Epidermal melanocyte (primary cell): ENCODE measurements at regions not wholly inside any gene's neighbourhood (a gene's known extent, or its start where the extent isn't known, plus 50 kb on each side); places are given as distances from the start of the nearest gene placed in this dataset.

ENCODE experiments used
- DNase-seq: peaks from one replicate; pipeline ENCODE4 v3.0.0; 2011; ENCODE audit warnings: low spot score; ENCODE audit not compliant: insufficient read length

GRCh38 chr3:77967621-77968020 is 927.7 kb downstream of the ROBO2 start:
- no peak for DNase-seq

GRCh38 chr3:77976079-77976478 is 936.2 kb downstream of the ROBO2 start:
- DNase-seq: no peak

DNA sequence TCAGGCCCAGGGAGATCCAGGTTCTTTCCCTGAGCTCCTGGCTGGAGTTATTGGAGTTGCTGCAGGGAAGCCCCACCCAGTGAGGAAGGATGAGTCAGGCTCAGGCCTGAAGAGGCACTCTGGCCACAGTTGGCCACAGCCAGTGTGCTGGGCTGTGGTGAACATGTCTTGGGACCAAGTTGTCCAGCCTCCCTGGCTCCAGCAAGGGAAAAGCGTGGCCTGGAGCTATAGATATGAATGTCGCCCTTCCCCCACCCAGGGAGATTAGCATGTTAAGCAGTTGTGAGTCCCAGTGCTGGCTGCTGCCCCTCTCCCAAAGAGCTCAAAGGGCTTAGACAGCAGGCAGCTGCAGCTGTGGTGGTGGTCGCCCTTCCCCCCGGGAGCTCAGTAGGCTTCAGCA is 963.2 kb downstream of the ROBO2 start:
- DNase-seq: no peak

DNA sequence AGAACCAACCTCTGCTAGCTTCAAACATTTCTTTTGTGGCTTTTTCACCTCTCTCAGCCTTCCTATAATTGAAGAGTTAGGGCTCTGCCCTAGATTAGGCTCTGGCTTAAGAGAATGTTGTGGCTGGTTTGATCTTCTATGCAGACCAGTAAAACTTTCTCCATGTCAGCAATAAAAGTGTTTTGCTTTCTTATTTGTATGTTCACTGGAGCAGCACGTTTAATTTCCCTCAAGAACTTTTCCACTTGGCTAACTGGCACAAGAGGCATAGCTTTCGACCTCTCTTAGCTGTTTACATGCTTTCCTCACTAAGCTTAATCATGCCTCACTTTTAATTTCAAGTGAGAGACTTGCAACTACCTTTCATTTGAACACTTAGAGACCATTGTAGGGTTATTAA is 964.7 kb downstream of the ROBO2 start:
- no peak for DNase-seq

DNA sequence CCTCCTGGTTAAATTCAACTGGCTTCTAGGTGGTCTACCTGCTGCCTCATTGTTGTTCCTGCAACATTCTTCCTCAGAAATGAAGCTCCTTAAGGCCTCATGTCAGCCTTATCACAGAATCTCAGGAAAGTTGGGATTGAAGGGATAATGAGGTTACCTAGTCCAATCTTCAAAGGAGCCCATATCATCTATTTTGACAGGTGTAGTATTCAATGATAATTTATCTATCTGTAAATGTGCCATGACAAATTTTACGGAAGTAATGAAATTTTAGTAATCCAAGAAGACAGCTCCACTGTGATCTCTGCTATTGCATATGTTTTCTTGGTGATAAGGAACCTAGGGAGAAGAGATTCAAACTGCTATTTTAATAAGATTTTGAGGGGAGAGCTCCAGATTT is 973.8 kb downstream of the ROBO2 start:
- DNase-seq: no peak

- DNase-seq: no peak
These were observed 976.0 kb downstream of the ROBO2 start for GRCh38 chr3:78015856-78016255.

GRCh38 chr3:78021710-78022109 is 981.8 kb downstream of the ROBO2 start:
- no peak for DNase-seq

DNA sequence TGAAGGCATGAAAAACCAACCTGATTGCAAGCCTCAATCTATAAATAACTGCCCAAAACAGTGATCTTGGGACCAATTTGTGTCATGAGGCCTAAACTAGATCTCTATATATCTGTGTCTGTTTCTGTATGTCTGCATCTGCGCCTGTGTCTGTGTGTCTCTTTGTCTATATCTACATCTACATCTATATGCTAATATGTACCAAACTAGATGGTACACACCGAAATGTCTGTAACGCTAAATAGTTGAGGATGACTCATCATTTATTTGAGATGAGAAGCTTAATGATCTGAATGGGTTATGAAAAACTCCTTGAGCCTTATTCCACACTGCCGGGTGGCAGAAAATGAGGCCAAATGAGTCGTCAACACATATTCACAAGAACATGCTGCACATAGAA is 982.3 kb downstream of the ROBO2 start:
- no peak for DNase-seq

DNA sequence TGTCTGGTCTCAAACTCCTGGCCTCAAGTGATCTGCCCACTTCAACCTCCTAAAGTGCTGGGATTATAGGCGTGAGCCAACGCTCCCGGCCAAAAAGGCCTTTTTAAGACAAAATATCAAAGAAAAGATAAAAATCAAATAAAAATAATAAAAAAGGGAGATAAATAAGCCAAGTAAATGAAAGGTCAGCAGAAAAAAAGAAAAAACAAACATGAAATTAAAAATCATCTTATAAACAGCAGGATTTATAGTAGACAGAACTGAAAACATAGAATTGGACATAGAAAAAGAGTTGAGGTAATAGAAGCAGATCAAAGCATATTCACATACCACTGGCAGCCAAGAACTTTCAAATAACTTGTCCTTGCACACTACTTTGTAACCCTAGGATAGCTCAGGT is 983.4 kb downstream of the ROBO2 start:
- DNase-seq: no peak

GRCh38 chr3:78025916-78026315 is 986.0 kb downstream of the ROBO2 start:
- DNase-seq: no peak

DNA sequence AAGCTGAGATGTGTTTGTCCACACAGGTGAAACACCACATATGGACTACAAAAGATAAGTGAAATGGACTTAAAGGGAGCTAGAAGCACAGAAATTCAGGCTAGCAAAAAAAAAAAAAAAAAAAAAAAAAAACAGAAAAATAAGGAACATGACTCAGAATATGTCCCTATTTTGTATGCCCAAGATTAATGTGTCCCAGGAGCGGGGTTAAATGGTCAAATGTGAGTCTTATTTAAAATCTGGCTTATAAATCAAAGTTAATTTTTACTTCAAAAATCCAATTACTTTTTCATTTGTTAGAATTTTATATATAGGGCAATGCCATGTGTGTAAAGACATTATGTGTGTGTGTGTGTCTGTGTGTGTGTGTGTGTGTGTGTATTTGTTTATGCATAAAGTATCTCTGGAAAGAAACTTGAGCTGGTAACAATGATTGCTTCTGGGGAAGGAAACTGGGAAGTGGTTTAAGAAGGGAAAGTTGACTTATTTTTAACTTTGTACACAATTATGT is 986.5 kb downstream of the ROBO2 start:
- no peak for DNase-seq

DNA sequence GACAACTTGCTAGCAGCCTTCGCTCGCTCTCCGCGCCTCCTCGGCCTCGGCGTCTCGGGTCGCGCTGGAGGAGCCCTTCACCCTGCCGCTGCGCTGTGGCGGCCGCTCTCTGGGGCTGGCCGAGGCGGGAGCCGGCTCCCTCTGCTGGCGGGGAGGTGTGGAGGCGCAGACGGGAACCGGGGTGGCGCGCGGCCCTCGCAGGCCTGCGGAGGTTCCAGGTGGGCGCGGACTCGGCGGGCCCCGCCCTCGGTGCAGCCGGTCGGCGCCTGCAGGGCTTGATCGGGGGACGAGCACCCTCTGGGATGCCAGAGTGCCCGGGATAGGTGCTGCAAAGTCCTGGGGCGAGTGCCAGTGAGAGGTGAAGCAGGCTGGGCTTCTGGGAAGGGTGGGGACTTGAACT is 989.9 kb downstream of the ROBO2 start:
- DNase-seq: no peak

DNA sequence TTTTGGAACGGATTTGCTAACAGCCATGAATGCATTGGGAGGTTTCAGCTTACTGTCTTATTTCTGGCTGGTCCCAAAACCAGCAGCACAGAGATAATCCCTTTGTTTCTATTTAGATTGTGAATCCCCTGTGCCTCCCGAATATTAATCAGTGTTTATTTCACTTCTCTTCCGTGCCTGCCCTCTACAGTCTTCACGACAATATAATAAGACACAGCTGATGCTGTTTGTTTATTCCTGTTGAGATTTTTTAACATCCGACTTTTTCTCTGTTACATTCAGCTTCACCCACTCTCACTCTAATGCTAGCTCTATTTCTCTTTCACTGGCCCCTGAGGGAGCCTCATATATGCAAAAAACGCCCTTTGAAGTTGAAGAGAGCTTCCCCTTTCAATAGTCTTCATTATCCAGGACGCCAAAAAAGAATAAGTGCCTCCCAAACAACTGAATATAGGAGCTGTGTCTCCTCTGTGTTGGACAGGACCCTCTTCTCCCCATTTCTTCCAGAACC is 995.3 kb downstream of the ROBO2 start:
- no peak for DNase-seq

DNA sequence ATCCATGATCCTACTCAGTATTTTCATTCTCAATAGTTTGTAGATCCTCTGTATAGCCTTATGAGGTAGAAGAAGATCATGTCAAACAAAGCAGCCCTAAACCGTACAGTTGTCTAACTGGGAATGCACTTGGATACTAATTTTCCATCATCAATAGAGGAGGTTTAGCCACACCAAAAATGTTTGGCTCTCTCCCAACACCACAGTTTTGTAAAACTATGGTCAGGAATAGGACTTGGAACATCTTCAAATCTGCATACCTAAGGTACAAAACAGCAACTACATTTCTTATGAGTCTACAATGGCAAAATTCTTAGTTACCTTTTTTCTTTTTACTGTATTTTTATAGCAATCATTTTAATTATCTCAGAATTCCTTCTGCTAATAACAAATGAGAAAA is 1001.6 kb downstream of the ROBO2 start:
- no peak for DNase-seq

GRCh38 chr3:78046566-78046965 is 1006.7 kb downstream of the ROBO2 start:
- no peak for DNase-seq

DNA sequence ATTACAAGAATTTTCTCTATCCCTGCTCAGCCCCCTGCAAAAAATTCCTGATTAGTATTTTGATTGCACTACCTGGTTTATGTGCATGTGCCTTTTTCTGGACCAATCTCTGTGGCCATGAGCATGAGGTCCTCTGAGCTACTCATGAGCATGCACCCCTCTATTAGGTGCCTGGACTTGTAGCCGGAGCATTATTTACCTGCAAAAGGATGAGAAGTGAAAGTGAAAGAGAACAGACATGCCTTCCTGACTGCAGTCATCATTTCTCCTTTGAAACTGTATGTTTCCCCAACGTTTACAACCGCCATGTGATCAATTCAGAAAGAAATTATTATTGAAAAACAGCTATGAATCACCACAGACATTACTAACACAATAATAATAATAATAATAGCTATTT is 1008.8 kb downstream of the ROBO2 start:
- no peak for DNase-seq

DNA sequence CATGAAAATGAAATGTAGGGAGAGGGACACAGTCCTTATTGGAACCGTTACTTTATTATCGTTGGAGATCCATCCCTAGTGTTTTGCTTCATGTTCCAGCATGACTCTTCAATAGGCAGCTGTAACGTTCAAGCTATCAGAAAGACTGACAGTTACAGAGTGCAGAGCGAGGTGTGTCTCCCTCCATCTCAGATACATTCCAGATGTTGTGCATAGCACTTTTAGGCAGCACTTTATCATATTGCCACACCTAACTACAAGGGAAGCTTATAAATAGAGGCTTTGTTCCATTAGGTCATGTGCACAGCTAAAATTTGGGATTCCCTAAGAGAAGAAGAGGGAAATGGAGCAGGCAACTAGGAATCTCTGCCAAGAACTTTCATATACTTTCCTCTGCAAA is 1009.6 kb downstream of the ROBO2 start:
- no peak for DNase-seq

DNA sequence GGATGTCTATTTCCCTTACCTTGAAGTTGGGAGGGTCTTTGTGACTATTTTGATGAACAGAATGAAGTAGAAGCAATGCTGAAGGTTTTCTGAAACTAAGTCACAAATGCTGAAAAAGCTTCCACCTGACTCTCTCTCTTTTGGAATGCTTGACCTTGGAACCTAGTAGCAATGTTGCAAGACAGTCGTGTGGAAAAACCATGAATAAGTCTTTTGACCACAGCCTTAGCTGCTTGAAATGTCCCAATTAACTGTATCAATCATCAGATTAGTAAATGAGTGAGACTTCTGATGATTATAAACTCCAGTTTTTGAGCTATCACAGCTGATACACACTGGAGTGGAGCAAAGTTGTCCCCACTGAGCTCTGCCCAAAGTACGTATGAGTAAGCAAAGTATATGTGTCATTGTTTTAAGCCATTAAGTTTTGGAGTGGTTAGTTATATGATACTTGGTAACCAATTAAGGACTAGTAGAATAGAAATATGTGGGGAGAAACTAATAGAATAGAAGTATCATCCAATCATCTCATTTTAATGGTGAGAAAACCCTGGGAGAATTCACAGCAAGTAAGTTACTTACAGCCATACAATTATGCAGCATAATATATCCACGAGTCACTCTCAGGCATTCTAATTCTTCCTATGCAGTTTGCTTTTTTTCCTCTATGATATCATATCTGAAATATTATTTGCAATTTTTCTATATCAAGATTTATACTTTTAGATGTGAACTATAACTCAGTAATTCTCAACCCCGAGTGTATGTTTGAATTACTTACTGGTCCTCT is 1010.6 kb downstream of the ROBO2 start:
- no peak for DNase-seq

DNA sequence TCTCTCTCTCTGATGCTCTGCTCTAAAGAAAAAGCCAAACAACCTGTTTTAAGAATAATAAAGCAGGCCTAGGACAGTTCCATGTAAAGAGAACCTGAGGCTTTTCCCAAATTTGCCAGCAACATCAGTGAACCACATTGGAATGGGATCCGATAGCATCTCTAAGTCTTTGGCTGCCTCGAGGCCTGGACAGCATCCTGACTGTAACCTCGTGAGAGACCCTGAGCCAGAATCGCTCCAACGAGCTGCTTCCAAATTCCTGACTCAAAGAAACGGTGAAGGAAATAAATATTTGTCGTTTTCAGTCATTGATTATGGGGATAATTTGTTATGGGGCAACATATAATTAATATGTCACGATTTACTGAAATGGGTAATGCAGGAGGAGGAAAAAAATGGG is 1012.8 kb downstream of the ROBO2 start:
- no peak for DNase-seq

- no peak for DNase-seq
These were observed 1026.4 kb downstream of the ROBO2 start for GRCh38 chr3:78066287-78066686.

DNA sequence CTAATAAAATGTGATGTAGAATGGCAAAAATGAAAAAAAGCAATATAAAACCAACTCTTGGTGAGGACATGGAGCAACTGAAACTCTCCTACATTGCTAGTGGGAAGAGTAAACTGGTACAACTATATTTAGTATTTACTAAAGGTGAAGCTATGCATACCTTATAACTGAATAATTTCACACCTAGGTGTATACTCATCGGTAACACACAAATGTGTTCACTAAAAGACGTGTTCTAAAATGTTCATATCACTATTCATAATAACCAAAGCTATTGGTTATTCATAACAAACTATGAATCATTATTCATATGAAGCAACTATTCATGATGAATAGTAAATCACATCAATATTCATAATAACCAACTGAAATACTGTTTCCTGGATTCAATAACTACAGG is 1030.3 kb downstream of the ROBO2 start:
- no peak for DNase-seq

DNA sequence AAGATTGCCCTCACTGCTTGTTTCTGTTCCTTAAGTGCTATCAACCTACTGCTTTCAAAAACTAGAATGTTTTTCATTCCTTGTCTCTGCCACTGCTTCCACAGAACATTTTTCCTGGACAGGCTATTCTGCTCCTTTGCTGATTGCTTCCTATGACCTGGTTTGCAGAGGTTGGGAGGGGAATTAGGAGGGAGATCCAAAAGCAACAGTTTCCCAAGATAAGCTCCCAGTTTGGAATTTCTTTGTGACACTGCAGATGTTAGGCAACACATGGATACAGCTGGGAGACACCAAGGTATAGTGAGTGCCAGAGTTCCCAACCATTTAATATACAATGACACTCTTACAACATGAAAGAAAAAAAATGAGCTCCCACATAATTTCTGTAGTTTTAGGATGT is 1036.5 kb downstream of the ROBO2 start:
- DNase-seq: no peak

GRCh38 chr3:78077178-78077577 is 1037.3 kb downstream of the ROBO2 start:
- no peak for DNase-seq
